ENCODE measurements at regions not wholly inside any gene's neighbourhood (a gene's known extent, or its start where the extent isn't known, plus 50 kb on each side); places are given as distances from the start of the nearest gene placed in this dataset.

GRCh38 chr6:759729-760128, 66.8 kb upstream of the EXOC2 start (continued):
- no peak for TF ChIP-seq YY1 (IDR thresholded peaks at IDR 0.05; ENCODE audit: extremely low read depth, insufficient replicate concordance, low read depth, low read length)
- TF ChIP-seq POLR2AphosphoS5 (IDR thresholded peaks at IDR 0.05; ENCODE audit: low read depth, low read length), result no peak
- TF ChIP-seq ELF1 (IDR thresholded peaks at IDR 0.05; ENCODE audit: borderline replicate concordance, low read depth), result no peak

- H3K36me3 ChIP-seq (ENCODE audit: control insufficient read depth in 1 of 2, insufficient read depth in 2 of 2, low read length in 2 of 2), result no peaks in the 10 kb centered on the region
- ChIA-PET POLR2A (no interaction called here), CTCF (no interaction called here), RAD21 (ENCODE audit: low non-redundant PET in 1 of 2, low total read pairs in 2 of 2, uncharacterized antibody in 2 of 2, unreplicated experiment in 2 of 2) (no interaction called here)
- peaks cover 0 to 3% of the 10 kb centered on the region in 2 experiments; a peak in 1 of 4 replicates for H3K4me1 ChIP-seq (ENCODE audit: control insufficient read depth in 1 of 2, insufficient read depth in 2 of 2, low read length in 2 of 2)
- no peaks in the 10 kb centered on the region for H4K20me1 ChIP-seq (ENCODE audit: insufficient read depth)
- H3K27me3 ChIP-seq (ENCODE audit: insufficient read depth, low read length), result no peaks in the 10 kb centered on the region
- no peak overlapping the region for H3K4me3 ChIP-seq (replicated peaks in 1 of 2; ENCODE audit: low read depth in 1 of 2, low read length in 2 of 2)
- no peak overlapping the region for H3K9ac ChIP-seq (ENCODE audit: low read length)
- TF ChIP-seq YY1 (IDR thresholded peaks at IDR 0.05; ENCODE audit: extremely low read depth, insufficient replicate concordance, low read depth, low read length) (no peak), CEBPB (IDR thresholded peaks at IDR 0.05; ENCODE audit: low read depth) (no peak), REST (IDR thresholded peaks at IDR 0.05; ENCODE audit: low read depth) (no peak), SIN3A (IDR thresholded peaks at IDR 0.05; ENCODE audit: low read depth) (no peak)
- no peaks in the 10 kb centered on the region for H3K9me3 ChIP-seq (ENCODE audit: control insufficient read depth in 1 of 2, insufficient read depth in 1 of 2, low read depth in 1 of 2, low read length in 2 of 2)
- H3K27ac ChIP-seq (ENCODE audit: low read depth, low read length), result no peak overlapping the region
- no peak for ATAC-seq
- DNase-seq (ENCODE audit: low read depth, low spot score), result no peak
- H2AFZ ChIP-seq (ENCODE audit: low read depth, low read length, poor library complexity, severe bottlenecking), result no peak overlapping the region
- intact Hi-C loops (cut with micrococcal nuclease), result no loop called here
- H3K4me2 ChIP-seq (ENCODE audit: low read length), result no peak overlapping the region
- no peaks in the 10 kb centered on the region for H3K9me2 ChIP-seq (ENCODE audit: insufficient read depth)
- no TSS peak for BruUV-seq (replicated peaks)
- no peaks in the 10 kb centered on the region for H3K79me2 ChIP-seq (ENCODE audit: insufficient read depth, low read length)
Measured at GRCh38 chr6:756224-756623, 63.3 kb upstream of the EXOC2 start.
